OCI-LY1 (cell line): ENCODE measurements at regions not wholly inside any gene's neighbourhood (a gene's known extent, or its start where the extent isn't known, plus 50 kb on each side); places are given as distances from the start of the nearest gene placed in this dataset.

Experiments used
- H2AFZ ChIP-seq: fragments of 200-600 bp; sonication (generic), shearing (Covaris generic); 2 replicates; pipeline ENCODE4 v1.6.0; 2014; ENCODE audit warnings: antibody characterized with exemption, mild to moderate bottlenecking, low read length
- H3F3A ChIP-seq: fragments of 200-600 bp; sonication (generic), shearing (Covaris generic); 2 replicates; pipeline ENCODE4 v1.6.0; 2014; ENCODE audit warnings: mild to moderate bottlenecking, antibody characterized with exemption, low read length, moderate library complexity; ENCODE audit not compliant: insufficient read depth
- H3K27ac ChIP-seq: fragments of 200-600 bp; sonication (generic); 2 replicates; pipeline ENCODE4 v1.5.1; 2014; ENCODE audit warnings: low read length, mixed run types, mild to moderate bottlenecking, low read depth; ENCODE audit not compliant: poor library complexity, severe bottlenecking
- H3K27me3 ChIP-seq: fragments of 200-600 bp; sonication (generic); 2 replicates; pipeline ENCODE4 v1.6.0; 2014; ENCODE audit warnings: antibody characterized with exemption, mild to moderate bottlenecking, low read length, moderate library complexity; ENCODE audit not compliant: insufficient read depth
- H3K36me3 ChIP-seq: fragments of 200-600 bp; sonication (generic); 2 replicates; pipeline ENCODE4 v1.6.1; 2014; ENCODE audit warnings: mild to moderate bottlenecking, antibody characterized with exemption, low read length, moderate library complexity, mixed read lengths; ENCODE audit not compliant: insufficient read depth
- H3K4me1 ChIP-seq: fragments of 200-600 bp; sonication (generic); 2 replicates; pipeline ENCODE4 v1.5.1; 2014; ENCODE audit warnings: mild to moderate bottlenecking, low read length, moderate library complexity; ENCODE audit not compliant: insufficient read depth, severe bottlenecking
- H3K4me2 ChIP-seq: fragments of 200-600 bp; sonication (generic), shearing (Covaris generic); 2 replicates; pipeline ENCODE4 v1.6.1; 2014; ENCODE audit warnings: low read length
- H3K4me3 ChIP-seq: fragments of 200-600 bp; sonication (generic); 2 replicates; pipeline ENCODE4 v1.5.1; 2014; ENCODE audit warnings: low read length, low read depth, mild to moderate bottlenecking, mixed read lengths; ENCODE audit not compliant: poor library complexity, severe bottlenecking
- H3K79me2 ChIP-seq: fragments of 200-600 bp; shearing (Covaris generic); 2 replicates; pipeline ENCODE4 v1.6.1; 2016; ENCODE audit warnings: mixed run types, low read length, mixed read lengths; ENCODE audit not compliant: insufficient read depth
- H3K9ac ChIP-seq: fragments of 200-600 bp; sonication (generic), shearing (Covaris generic); 2 replicates; pipeline ENCODE4 v1.6.1; 2014; ENCODE audit warnings: mild to moderate bottlenecking, low read length, mixed read lengths
- H3K9me2 ChIP-seq: fragments of 200-600 bp; sonication (generic), shearing (Covaris generic); 2 replicates; pipeline ENCODE4 v1.6.1; 2014; ENCODE audit warnings: low read depth, mild to moderate bottlenecking, low read length, mixed read lengths
- H3K9me3 ChIP-seq: fragments of 200-600 bp; shearing (Covaris generic); 2 replicates; pipeline ENCODE4 v1.6.1; 2014; ENCODE audit warnings: low read length, mixed read lengths
- H4K20me1 ChIP-seq: fragments of 200-600 bp; sonication (generic), shearing (Covaris generic); 2 replicates; pipeline ENCODE4 v1.6.0; 2016; ENCODE audit warnings: mild to moderate bottlenecking, low read length; ENCODE audit not compliant: insufficient read depth
- EZH2 ChIP-seq: fragments of 200-600 bp; sonication (generic), shearing (Covaris generic); IDR thresholded peaks from 2 replicates; pipeline ENCODE4 v1.8.0; 2017; ENCODE audit warnings: borderline replicate concordance, mixed run types, mild to moderate bottlenecking, antibody characterized with exemption, low read length, moderate library complexity, mixed read lengths
- TF ChIP-seq, protein P1 (sequence below): fragments of 200-600 bp; sonication (generic), shearing (Covaris generic); IDR thresholded peaks from 2 replicates; pipeline ENCODE4 v1.5.1; 2017; ENCODE audit warnings: mild to moderate bottlenecking, antibody characterized with exemption, low read length, moderate library complexity, mixed read lengths

GRCh38 chr12:69085852-69086251 is 152.9 kb upstream of the CPM start:
- no peak overlapping the region for H3K4me2 ChIP-seq
- H3K36me3 ChIP-seq = no peaks in the 10 kb centered on the region
- no peaks in the 10 kb centered on the region for H3K27me3 ChIP-seq
- no peaks in the 10 kb centered on the region for H3K9me2 ChIP-seq
- H3F3A ChIP-seq = no peaks in the 10 kb centered on the region
- no peak overlapping the region for H3K9ac ChIP-seq
- H3K27ac ChIP-seq = no peak overlapping the region
- no peaks in the 10 kb centered on the region for H4K20me1 ChIP-seq
- H3K4me3 ChIP-seq = no peak overlapping the region
- H3K79me2 ChIP-seq = no peaks in the 10 kb centered on the region
- no peaks in the 10 kb centered on the region for H3K9me3 ChIP-seq
- no peak overlapping the region for H2AFZ ChIP-seq
- TF ChIP-seq, protein P1, sequence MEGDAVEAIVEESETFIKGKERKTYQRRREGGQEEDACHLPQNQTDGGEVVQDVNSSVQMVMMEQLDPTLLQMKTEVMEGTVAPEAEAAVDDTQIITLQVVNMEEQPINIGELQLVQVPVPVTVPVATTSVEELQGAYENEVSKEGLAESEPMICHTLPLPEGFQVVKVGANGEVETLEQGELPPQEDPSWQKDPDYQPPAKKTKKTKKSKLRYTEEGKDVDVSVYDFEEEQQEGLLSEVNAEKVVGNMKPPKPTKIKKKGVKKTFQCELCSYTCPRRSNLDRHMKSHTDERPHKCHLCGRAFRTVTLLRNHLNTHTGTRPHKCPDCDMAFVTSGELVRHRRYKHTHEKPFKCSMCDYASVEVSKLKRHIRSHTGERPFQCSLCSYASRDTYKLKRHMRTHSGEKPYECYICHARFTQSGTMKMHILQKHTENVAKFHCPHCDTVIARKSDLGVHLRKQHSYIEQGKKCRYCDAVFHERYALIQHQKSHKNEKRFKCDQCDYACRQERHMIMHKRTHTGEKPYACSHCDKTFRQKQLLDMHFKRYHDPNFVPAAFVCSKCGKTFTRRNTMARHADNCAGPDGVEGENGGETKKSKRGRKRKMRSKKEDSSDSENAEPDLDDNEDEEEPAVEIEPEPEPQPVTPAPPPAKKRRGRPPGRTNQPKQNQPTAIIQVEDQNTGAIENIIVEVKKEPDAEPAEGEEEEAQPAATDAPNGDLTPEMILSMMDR = no peak
- TF ChIP-seq EZH2 = no peak
- no peaks in the 10 kb centered on the region for H3K4me1 ChIP-seq

DNA sequence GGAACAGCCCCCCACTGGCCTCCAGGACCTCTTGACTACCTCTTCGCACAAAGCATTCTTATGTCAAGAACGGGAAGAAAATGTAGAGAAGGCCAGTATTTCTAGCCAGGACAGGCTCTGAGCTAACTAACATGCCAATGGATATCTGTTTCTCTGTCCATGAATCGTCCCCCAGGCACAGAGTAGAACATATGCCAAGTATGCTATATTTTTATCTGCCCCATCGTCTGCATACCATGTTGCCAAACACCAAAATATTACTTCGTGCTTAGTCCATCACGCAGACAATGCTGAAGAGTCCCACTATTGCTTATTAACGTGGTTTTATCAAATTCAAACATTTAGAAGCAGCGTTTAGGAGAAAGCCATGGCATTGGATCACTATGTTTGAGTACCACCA is 151.4 kb upstream of the CPSF6 start:
- no peaks in the 10 kb centered on the region for H3K4me1 ChIP-seq
- no peak overlapping the region for H3K27ac ChIP-seq
- no peaks in the 10 kb centered on the region for H3K9me2 ChIP-seq
- H3K36me3 ChIP-seq = no peaks in the 10 kb centered on the region
- H3K27me3 ChIP-seq = no peaks in the 10 kb centered on the region
- no peak overlapping the region for H3K9ac ChIP-seq
- H4K20me1 ChIP-seq = no peaks in the 10 kb centered on the region
- no peaks in the 10 kb centered on the region for H3K79me2 ChIP-seq
- no peak overlapping the region for H3K4me3 ChIP-seq
- no peaks in the 10 kb centered on the region for H3F3A ChIP-seq
- H2AFZ ChIP-seq = no peak overlapping the region
- H3K4me2 ChIP-seq = no peak overlapping the region
- TF ChIP-seq, protein P1 = no peak
- no peak for TF ChIP-seq EZH2
- H3K9me3 ChIP-seq = no peaks in the 10 kb centered on the region

- Histone ChIP-seq H3K9ac (no peak overlapping the region), H3K79me2 (no peaks in the 10 kb centered on the region), H3F3A (no peaks in the 10 kb centered on the region), H3K4me2 (no peak overlapping the region), H3K27me3 (no peaks in the 10 kb centered on the region), H3K9me2 (no peaks in the 10 kb centered on the region), H3K9me3 (no peaks in the 10 kb centered on the region), H3K27ac (no peak overlapping the region), H3K4me3 (no peak overlapping the region), H3K36me3 (no peaks in the 10 kb centered on the region), H3K4me1 (no peaks in the 10 kb centered on the region), H4K20me1 (no peaks in the 10 kb centered on the region), H2AFZ (no peak overlapping the region)
- TF ChIP-seq, protein P1 = no peak
- no peak for TF ChIP-seq EZH2
Observed at GRCh38 chr12:69090722-69091121, 148.6 kb upstream of the CPSF6 start.
